ENCODE measurements at regions not wholly inside any gene's neighbourhood (a gene's known extent, or its start where the extent isn't known, plus 50 kb on each side); places are given as distances from the start of the nearest gene placed in this dataset.
A peak's percentile ranks its signal among the peaks of the same experiment; 100 is the strongest.

DNA sequence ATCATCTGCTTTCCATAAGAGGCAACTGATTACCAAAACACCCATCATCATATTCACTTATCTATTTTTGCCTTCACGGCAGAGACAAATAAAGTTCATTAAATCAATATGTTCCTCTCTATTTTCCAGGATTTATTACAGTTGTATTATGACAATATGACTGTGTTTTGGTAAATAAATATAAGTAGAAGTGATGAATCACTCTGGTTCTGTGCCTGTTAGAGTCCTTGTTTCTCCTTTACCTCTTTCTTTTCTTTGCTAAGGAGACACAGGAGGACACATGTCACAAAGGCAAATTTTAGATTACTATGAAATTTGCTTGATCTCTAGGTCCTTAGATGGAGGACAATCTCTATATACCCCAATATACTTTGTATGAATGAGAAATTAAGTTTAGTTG lies 152.6 kb upstream of the PLSCR5 start:
- no peak overlapping the region for H3K4me3 ChIP-seq (ENCODE audit: low read depth, low read length)
- no peak for DNase-seq (ENCODE audit: low read depth)
- TF ChIP-seq, protein P1, sequence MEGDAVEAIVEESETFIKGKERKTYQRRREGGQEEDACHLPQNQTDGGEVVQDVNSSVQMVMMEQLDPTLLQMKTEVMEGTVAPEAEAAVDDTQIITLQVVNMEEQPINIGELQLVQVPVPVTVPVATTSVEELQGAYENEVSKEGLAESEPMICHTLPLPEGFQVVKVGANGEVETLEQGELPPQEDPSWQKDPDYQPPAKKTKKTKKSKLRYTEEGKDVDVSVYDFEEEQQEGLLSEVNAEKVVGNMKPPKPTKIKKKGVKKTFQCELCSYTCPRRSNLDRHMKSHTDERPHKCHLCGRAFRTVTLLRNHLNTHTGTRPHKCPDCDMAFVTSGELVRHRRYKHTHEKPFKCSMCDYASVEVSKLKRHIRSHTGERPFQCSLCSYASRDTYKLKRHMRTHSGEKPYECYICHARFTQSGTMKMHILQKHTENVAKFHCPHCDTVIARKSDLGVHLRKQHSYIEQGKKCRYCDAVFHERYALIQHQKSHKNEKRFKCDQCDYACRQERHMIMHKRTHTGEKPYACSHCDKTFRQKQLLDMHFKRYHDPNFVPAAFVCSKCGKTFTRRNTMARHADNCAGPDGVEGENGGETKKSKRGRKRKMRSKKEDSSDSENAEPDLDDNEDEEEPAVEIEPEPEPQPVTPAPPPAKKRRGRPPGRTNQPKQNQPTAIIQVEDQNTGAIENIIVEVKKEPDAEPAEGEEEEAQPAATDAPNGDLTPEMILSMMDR (IDR thresholded peaks at IDR 0.05; ENCODE audit: low read depth, low read length, missing control alignments), result no peak

DNA sequence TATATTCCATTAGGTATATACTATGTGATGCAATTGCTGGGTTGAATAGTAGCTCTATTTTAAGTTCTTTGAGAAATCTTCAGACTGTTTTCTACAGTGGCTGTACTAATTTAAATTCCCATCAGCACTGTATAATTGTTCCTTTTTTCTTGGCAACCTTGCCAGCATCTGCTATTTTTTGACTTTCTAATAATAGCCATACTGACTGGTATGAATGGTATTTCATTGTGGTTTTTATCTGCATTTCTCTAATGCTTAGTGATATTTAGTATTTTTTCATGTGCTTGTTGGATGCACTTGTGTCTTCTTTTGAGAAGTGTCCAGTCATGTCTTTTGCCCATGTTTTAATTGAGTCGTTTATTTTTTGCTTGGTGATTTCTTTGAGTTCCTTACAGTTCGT lies 145.1 kb upstream of the PLSCR5 start:
- TF ChIP-seq, protein P1 (IDR thresholded peaks at IDR 0.05; ENCODE audit: low read depth, low read length, missing control alignments), result no peak
- H3K4me3 ChIP-seq (ENCODE audit: low read depth, low read length), result no peak overlapping the region
- no peak for DNase-seq (ENCODE audit: low read depth)

DNA sequence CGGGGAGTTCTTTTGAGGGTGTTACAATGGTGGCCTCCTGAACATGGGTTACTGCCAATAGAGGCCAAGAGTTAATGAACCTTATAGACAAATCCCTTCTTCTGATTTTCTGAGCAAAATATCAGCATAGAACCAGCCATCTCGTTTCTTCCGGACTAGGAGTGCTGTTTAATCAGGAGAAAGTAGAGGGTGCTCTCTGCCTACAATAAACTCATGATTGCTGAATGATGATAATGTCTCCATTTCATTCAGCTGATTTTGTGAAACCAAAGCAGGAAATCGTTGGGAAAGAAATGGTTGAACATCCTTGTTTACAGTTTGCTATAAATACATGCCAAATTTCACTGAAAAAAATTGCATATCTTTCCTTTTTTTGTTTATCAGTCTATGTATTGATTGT lies 142.8 kb upstream of the PLSCR5 start:
- no peak for DNase-seq (ENCODE audit: low read depth)

DNA sequence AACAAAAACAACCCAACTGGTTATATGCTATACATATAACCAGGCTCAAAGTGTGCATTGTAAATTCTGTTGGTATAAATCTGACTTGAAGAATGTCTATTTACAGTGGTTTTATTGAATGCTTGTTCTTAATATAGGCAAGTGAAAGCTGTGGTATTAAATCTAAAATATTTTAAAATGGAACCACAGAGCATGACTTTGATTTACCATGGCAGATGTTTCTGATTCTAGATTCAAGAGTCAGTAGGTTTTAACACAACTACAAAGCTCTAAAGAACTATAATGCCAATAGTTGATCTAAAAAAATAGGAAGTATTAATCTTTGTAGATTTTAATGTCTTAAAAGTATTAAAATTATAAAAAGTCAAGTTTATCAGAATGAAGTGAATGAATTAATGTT lies 141.9 kb upstream of the PLSCR5 start:
- TF ChIP-seq, protein P1 (IDR thresholded peaks at IDR 0.05; ENCODE audit: low read depth, low read length, missing control alignments), result no peak
- no peak for DNase-seq (ENCODE audit: low read depth)
- no peak overlapping the region for H3K4me3 ChIP-seq (ENCODE audit: low read depth, low read length)

More for the DNA sequence above, 142.8 kb upstream of the PLSCR5 start:
- TF ChIP-seq, protein P1 (IDR thresholded peaks at IDR 0.05; ENCODE audit: low read depth, low read length, missing control alignments), result peak; percentile 2
- no peak overlapping the region for H3K4me3 ChIP-seq (ENCODE audit: low read depth, low read length)

DNA sequence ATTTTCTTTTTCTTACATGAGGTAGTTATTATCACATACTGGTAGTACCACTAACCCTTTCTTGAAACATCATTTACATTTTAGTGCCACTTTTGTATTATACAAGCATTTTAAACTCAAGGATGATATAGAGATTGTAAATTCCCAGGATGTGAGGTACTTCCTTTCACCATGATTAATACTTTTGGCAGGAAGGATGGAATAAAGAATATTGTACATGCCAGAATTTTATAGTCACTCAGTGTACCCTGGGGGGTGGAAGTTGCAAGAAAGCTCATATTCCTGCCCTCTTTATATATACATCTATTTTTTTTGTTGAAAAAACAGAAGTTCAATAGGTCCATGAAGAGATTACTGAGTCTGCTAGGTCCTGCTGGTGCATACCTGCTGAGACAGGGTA lies 141.0 kb upstream of the PLSCR5 start:
- no peak for DNase-seq (ENCODE audit: low read depth)
- no peak overlapping the region for H3K4me3 ChIP-seq (ENCODE audit: low read depth, low read length)
- TF ChIP-seq, protein P1 (IDR thresholded peaks at IDR 0.05; ENCODE audit: low read depth, low read length, missing control alignments), result no peak

DNA sequence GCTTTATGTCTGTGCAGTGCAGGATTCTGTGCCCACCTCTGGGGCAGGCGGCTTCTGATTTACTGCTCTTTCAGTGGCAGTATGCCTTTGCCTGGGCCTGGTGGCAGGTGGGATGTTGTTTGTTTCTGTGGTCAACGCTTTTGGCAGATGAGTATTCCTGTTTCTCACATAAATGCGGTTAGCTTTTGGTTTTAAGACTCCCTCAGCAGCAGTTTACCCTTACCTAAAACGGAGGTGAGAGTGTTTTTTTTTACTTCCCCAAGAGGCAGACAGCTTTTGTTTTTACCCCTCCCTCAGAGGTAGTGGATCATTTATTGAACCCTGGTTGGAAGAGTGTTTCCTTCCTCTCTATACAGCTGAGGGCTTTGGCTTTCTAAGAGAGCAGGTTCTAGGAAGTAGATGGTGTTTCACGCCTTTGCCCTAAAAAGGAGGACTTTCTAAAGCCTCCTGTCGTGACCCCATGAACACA lies 134.1 kb upstream of the PLSCR5 start:
- no peak for DNase-seq (ENCODE audit: low read depth)
- TF ChIP-seq, protein P1 (IDR thresholded peaks at IDR 0.05; ENCODE audit: low read depth, low read length, missing control alignments), result no peak
- H3K4me3 ChIP-seq (ENCODE audit: low read depth, low read length), result no peak overlapping the region

DNA sequence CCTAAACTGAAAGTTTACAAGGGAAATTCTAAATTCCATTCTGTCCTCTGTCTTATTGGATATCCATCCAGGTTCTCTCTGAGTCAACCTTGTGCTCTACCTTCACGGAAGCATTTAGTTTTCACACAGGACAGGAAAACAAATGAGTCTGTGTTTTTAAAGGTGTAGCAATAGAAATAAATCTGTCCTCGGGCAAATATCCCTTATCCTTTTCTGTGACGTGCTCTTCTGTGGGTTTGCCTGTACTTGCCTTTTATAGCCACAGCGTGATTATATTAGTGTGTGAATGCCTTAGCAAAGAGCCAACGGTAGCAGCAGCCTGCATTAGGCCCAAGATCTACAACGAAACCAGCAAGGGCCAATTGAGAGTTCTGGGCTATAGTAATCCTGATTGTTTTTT lies 127.2 kb upstream of the PLSCR5 start:
- DNase-seq (ENCODE audit: low read depth), result no peak
- TF ChIP-seq, protein P1 (IDR thresholded peaks at IDR 0.05; ENCODE audit: low read depth, low read length, missing control alignments), result no peak
- no peak overlapping the region for H3K4me3 ChIP-seq (ENCODE audit: low read depth, low read length)
